Pulmonary artery endothelial cell (primary cell): ENCODE measurements at regions not wholly inside any gene's neighbourhood (a gene's known extent, or its start where the extent isn't known, plus 50 kb on each side); places are given as distances from the start of the nearest gene placed in this dataset.

Experiments
- DNase-seq: peaks from one replicate; pipeline ENCODE4 v3.0.0-alpha.2; 2011; ENCODE audit warnings: low read depth, low spot score

GRCh38 chr12:105921872-105922669 is 216.7 kb downstream of the NUAK1 start:
- no peak for DNase-seq

- DNase-seq, result no peak
Observed at GRCh38 chr12:105922670-105923102, 216.1 kb downstream of the NUAK1 start.

GRCh38 chr12:105924526-105925208 is 214.1 kb downstream of the NUAK1 start:
- no peak for DNase-seq

- DNase-seq, result no peak
Observed at GRCh38 chr12:105927564-105927963, 211.2 kb downstream of the NUAK1 start.

- no peak for DNase-seq
Observed at GRCh38 chr12:105928436-105928835, 210.3 kb downstream of the NUAK1 start.

- no peak for DNase-seq
Observed at GRCh38 chr12:105929192-105929591, 209.6 kb downstream of the NUAK1 start.

GRCh38 chr12:105930557-105931503 is 207.9 kb downstream of the NUAK1 start:
- DNase-seq, result peak; percentile 46

GRCh38 chr12:105931762-105932570 is 206.8 kb downstream of the NUAK1 start:
- no peak for DNase-seq

GRCh38 chr12:105933671-105934665 is 204.8 kb downstream of the NUAK1 start:
- peak; percentile 94 for DNase-seq

GRCh38 chr12:105935106-105935505 is 203.6 kb downstream of the NUAK1 start:
- peak; percentile 5 for DNase-seq

- DNase-seq, result no peak
Observed at GRCh38 chr12:105935981-105936380, 202.8 kb downstream of the NUAK1 start.

GRCh38 chr12:105936496-105936895 is 202.3 kb downstream of the NUAK1 start:
- DNase-seq, result no peak

- no peak for DNase-seq
Observed at GRCh38 chr12:105937009-105937408, 201.7 kb downstream of the NUAK1 start.

- no peak for DNase-seq
Observed at GRCh38 chr12:105939181-105939721, 199.5 kb downstream of the NUAK1 start.

- DNase-seq, result no peak
Observed at GRCh38 chr12:105942281-105942680, 196.5 kb downstream of the NUAK1 start.

GRCh38 chr12:105943525-105943924 is 195.2 kb downstream of the NUAK1 start:
- DNase-seq, result no peak

- no peak for DNase-seq
Observed at GRCh38 chr12:105944628-105945027, 194.1 kb downstream of the NUAK1 start.

GRCh38 chr12:105945880-105946279 is 192.9 kb downstream of the NUAK1 start:
- no peak for DNase-seq

GRCh38 chr12:105946493-105946901 is 192.3 kb downstream of the NUAK1 start:
- DNase-seq, result no peak
